ENCODE measurements at regions not wholly inside any gene's neighbourhood (a gene's known extent, or its start where the extent isn't known, plus 50 kb on each side); places are given as distances from the start of the nearest gene placed in this dataset.

GRCh38 chr11:70537576-70538571, 139.5 kb downstream of the CTTN start:
- DNase-seq, result no peak

DNA sequence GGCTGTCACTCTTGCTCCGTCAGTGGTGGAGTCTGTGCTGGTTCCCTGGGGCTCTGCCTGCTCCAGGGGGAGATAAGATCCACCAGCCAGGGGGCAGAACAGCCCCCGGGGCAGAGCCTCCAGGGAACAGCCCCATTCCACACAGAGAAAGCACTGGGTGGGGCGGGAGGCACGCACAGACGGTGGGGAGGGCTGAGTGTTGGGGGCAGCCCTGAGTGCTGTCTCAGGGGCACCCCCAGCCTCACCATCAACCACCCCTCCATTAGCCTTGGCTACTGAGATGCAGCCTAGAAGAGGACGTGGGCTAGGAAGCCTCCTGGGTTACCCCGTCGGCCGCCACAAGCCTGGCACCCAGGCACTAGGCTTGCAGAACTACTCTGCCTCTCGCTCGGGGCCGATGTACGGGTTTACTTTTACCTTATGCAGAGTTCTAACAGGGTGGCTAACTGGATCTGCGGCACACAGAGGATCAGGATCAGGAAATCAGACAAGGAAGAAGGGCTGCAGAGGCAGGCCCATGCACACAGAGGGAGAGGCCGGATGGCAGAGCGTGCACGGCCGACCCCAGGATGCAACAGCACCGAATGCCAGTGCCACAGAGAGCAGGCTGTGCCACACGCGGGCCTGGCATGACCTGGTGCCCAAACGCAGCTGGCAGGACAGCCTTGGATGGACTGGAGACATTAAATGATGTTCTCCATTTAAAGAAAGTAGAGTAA, 140.5 kb downstream of the CTTN start:
- no peak for DNase-seq

GRCh38 chr11:70539360-70540095, 141.2 kb downstream of the CTTN start:
- no peak for DNase-seq

- no peak for DNase-seq
Measured at GRCh38 chr11:70540196-70540595, 141.9 kb downstream of the CTTN start.

DNA sequence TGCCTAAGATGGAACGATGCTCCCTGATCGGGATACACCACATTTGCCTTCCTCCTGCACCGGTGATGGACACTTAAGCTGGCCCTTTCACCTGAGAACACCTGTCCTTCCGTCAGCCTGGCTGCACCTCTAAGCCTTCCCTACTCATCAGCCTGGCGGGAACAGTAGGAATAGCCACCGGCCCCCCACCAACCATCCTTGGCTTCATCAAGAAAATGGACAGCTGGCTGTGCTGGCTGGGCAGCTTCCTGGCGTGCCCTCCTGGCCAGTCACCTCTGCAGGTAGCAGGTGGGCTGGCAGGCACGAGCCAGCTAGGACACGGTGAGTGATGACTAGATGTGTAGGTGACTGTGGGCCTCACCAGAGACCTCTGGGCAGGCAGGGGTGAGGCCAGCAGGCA, 142.8 kb downstream of the CTTN start:
- no peak for DNase-seq

- DNase-seq, result no peak
Measured at GRCh38 chr11:70541699-70542098, 143.4 kb downstream of the CTTN start.

DNA sequence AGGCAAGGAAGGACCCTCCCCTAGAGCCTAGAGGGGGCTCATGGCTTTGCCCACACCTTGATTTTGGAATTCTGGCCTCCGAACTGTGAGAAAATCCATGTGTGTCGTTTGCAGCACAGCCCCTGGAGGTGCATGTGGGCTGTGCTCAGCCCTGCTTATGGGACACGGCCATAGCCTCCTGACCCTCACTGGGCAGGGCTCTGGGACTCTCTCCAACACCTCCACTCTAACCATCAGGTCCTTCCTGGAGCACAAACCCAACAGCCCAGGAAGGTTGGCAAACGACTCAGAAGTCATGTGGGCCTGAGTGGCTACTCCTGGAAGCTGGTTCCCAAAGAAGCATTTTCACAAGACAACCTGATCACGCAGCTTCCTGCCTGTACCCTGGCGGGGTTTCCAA, 144.1 kb downstream of the CTTN start:
- no peak for DNase-seq

- no peak for DNase-seq
Measured at GRCh38 chr11:70542811-70543210, 144.5 kb downstream of the CTTN start.

DNA sequence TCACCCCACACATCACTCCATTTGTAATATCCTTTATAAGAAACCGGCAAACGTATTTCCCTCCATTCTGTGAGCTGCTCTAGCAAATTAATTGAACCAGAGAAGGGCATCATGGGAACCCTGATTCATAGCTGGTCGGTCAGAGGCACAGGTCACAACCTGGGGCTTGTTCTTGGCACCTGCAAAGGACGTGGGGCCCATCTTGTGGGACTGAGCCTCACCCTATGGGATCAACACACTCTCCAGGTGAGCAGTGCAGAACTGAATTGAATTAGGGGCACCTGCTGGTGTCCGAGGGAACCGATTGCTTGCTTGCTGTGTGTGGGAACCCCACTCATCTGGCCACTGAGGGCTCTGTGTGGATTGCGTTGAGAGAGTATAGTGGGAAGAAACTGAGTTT, 145.3 kb downstream of the CTTN start:
- no peak for DNase-seq

GRCh38 chr11:70544067-70544773, 145.9 kb downstream of the CTTN start:
- DNase-seq, result no peak

- no peak for DNase-seq
Measured at GRCh38 chr11:70544774-70545609, 146.7 kb downstream of the CTTN start.

DNA sequence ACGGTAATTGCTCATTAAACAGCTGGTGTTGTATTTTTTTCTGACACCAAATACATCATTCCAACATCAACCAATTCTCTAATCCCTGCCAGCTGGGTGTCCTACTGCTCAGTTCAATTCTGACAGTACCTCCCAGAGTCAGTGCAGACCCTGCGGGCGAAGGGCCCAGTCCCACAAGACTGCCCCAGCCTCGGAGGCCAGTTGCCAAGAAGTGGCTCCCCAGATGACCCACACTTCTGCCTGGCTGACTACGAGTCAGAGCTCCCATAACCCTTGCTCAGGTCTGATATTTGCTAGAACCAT, 147.2 kb downstream of the CTTN start:
- DNase-seq, result no peak

DNA sequence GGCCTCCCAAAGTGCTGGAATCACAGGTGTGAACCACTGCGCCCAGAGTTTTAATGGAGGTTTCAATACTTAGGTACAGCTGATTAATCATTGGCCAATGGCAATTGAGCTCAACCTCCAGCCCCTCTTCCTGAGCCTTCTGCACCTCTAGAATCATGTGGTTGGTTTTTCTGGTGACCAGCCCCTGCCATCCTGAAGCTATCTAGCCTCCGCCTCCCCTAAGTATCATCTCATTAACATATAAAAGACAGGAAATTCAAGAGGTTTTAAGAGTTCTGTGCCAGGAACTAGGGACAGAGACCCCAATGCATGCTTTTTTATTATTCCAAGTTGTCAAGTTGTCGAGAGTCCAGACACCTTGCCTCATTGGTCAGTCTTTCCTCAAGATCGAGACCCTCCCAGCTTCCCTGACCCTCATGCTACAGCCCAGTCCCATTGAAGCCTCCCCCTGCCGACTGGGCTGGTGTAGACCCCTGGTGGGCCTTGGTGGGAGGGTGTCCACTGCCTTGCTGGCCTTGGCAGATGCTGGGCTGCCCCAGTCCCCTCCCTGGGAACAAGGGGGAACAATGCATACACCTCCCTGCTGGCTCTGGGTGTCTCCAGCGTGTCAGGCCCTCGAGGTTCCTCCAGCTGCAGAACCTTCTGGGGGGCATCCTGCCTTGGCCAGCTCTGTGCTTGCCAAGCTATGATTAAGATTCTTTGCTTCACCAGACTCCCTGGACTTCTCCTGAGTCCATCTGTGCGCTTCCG, 148.0 kb downstream of the CTTN start:
- no peak for DNase-seq

GRCh38 chr11:70547386-70547785, 149.1 kb downstream of the CTTN start:
- peak; percentile 57 for DNase-seq

- DNase-seq, result peak; percentile 59
Measured at GRCh38 chr11:70547821-70548670, 149.7 kb downstream of the CTTN start.

DNA sequence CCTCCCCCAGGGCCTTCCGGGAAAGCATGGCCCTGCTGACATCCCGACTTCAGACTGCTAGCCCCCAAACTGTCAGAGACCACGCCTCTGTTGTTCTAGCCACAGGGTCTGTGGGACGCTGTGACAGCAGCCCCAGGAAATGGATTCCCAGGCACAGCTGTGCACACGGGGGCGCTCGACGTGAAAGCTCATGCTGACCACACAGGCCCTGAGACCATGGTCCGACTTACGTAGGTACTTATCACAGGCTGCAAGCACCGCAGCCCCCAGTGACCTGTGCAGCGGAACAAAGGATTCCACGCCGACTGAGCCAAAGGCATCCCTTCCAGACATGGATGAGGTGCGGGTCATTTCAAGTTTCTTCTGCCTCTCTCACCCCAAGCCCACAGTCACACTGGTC, 150.6 kb downstream of the CTTN start:
- DNase-seq, result no peak

GRCh38 chr11:70549386-70549785, 151.1 kb downstream of the CTTN start:
- DNase-seq, result no peak

GRCh38 chr11:70549796-70550195, 151.5 kb downstream of the CTTN start:
- DNase-seq, result no peak

DNA sequence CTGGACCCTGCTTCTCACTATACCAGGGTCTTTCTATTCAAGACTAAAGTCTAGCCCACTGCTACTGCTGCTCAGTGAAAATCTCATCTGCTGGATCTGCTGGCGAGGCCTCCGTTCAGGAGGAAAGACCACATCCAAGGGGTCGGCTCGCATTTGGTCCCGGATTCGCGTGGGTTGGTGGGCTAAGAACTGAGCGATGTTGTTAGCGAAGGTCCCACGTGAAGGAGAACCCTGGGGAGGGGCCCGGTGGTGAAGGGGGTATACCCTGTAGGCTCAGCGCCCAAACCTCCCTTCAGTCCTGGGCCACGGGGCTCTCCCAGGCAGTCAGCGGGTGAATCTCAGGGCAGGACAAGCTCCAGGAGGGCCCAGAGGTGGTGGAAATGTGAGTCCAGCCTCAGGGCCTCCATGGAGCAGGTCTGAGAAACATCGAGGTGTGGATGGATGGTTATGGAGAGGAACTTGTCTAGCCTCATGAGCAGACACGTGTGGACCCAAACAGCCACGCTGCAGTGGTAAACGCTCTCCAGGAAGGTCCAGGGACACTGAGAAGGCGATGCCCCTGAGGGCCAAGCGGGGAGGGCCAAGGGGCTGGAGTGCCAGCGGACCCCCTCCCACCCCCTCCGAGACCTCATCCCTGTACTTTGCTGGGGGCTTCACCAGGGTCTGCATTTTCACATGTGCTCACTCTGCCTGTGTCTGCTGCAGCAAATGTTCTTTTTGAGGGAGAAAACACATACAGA, 152.3 kb downstream of the CTTN start:
- no peak for DNase-seq

Measured in NCI-H146 (cell line).